ENCODE measurements at regions not wholly inside any gene's neighbourhood (a gene's known extent, or its start where the extent isn't known, plus 50 kb on each side); places are given as distances from the start of the nearest gene placed in this dataset.
"Not testable (repeated sequence)": the region's sequence is repeated elsewhere in the genome, so short reads cannot be mapped to it uniquely, and the experiment has no call there.

GRCh38 chr2:72021371-72021770 is 126.3 kb downstream of the CYP26B1 start:
- not testable (repeated sequence) for H3K9me3 ChIP-seq (ENCODE audit: insufficient read depth, low read depth, low read length); H3K14ac ChIP-seq (ENCODE audit: low read length); H3K4me1 ChIP-seq (ENCODE audit: control insufficient read depth in 1 of 2, insufficient read depth in 2 of 2, low read length in 2 of 2); H2BK120ac ChIP-seq (ENCODE audit: insufficient read depth, low read length, poor library complexity); H3K27me3 ChIP-seq (ENCODE audit: insufficient read depth, low read length); H4K8ac ChIP-seq (ENCODE audit: low read depth, low read length); H4K12ac ChIP-seq (ENCODE audit: low read depth, low read length); H3K18ac ChIP-seq (ENCODE audit: low read length); H2AK5ac ChIP-seq (ENCODE audit: low read length); H3K27ac ChIP-seq (ENCODE audit: low read depth, low read length); H3K4me2 ChIP-seq (ENCODE audit: low read length); H3K4ac ChIP-seq (ENCODE audit: low read depth, low read length); H3K79me1 ChIP-seq (ENCODE audit: low read length); H3K9ac ChIP-seq (ENCODE audit: low read length); H3K4me3 ChIP-seq (ENCODE audit: low read depth, low read length); DNase-seq; H2BK5ac ChIP-seq (ENCODE audit: low read depth, low read length, poor library complexity); H4K91ac ChIP-seq (ENCODE audit: low read depth, low read length); H2BK12ac ChIP-seq (ENCODE audit: low read length); H3K79me2 ChIP-seq (ENCODE audit: control insufficient read depth, insufficient read depth, low read length, poor library complexity); H2AFZ ChIP-seq (ENCODE audit: insufficient read depth, low read length, poor library complexity); H3K36me3 ChIP-seq (ENCODE audit: control insufficient read depth in 1 of 2, insufficient read depth in 2 of 2, low read length in 2 of 2); H3K23ac ChIP-seq (ENCODE audit: low read length)
- WGBS (ENCODE audit: extremely low coverage, insufficient coverage, insufficient read length): no CpG with 5 or more reads among the region's 16 CpGs

- no peak overlapping the region for H4K91ac ChIP-seq (ENCODE audit: low read depth, low read length)
- peaks cover 2% of the 10 kb centered on the region for H3K79me1 ChIP-seq (ENCODE audit: low read length)
- H3K27me3 ChIP-seq (ENCODE audit: insufficient read depth, low read length): no peaks in the 10 kb centered on the region
- no peak overlapping the region for H4K8ac ChIP-seq (ENCODE audit: low read depth, low read length)
- H3K4me2 ChIP-seq (ENCODE audit: low read length): no peak overlapping the region
- WGBS (ENCODE audit: extremely low coverage, insufficient coverage, insufficient read length): no CpG with 5 or more reads among the region's 1 CpG
- no peak overlapping the region for H2BK120ac ChIP-seq (ENCODE audit: insufficient read depth, low read length, poor library complexity)
- no peak overlapping the region for H3K4me3 ChIP-seq (ENCODE audit: low read depth, low read length)
- H2BK12ac ChIP-seq (ENCODE audit: low read length): no peak overlapping the region
- H3K23ac ChIP-seq (ENCODE audit: low read length): no peak overlapping the region
- DNase-seq: peak; percentile 25 to 62
- H3K14ac ChIP-seq (ENCODE audit: low read length): no peak overlapping the region
- H3K4me1 ChIP-seq (ENCODE audit: control insufficient read depth in 1 of 2, insufficient read depth in 2 of 2, low read length in 2 of 2): peaks cover 12 to 24% of the 10 kb centered on the region in 2 experiments
- H2BK5ac ChIP-seq (ENCODE audit: low read depth, low read length, poor library complexity): no peak overlapping the region
- H2AK5ac ChIP-seq (ENCODE audit: low read length): no peak overlapping the region
- H3K9ac ChIP-seq (ENCODE audit: low read length): no peak overlapping the region
- no peak overlapping the region for H3K27ac ChIP-seq (ENCODE audit: low read depth, low read length)
- H2AFZ ChIP-seq (ENCODE audit: insufficient read depth, low read length, poor library complexity): no peak overlapping the region
- no peak overlapping the region for H4K12ac ChIP-seq (ENCODE audit: low read depth, low read length)
- no peaks in the 10 kb centered on the region for H3K9me3 ChIP-seq (ENCODE audit: insufficient read depth, low read depth, low read length)
- no peak overlapping the region for H3K4ac ChIP-seq (ENCODE audit: low read depth, low read length)
- no peaks in the 10 kb centered on the region for H3K79me2 ChIP-seq (ENCODE audit: control insufficient read depth, insufficient read depth, low read length, poor library complexity)
- no peaks in the 10 kb centered on the region for H3K36me3 ChIP-seq (ENCODE audit: control insufficient read depth in 1 of 2, insufficient read depth in 2 of 2, low read length in 2 of 2)
- no peak overlapping the region for H3K18ac ChIP-seq (ENCODE audit: low read length)
These were observed 132.4 kb downstream of the CYP26B1 start for GRCh38 chr2:72015266-72015665.

DNA sequence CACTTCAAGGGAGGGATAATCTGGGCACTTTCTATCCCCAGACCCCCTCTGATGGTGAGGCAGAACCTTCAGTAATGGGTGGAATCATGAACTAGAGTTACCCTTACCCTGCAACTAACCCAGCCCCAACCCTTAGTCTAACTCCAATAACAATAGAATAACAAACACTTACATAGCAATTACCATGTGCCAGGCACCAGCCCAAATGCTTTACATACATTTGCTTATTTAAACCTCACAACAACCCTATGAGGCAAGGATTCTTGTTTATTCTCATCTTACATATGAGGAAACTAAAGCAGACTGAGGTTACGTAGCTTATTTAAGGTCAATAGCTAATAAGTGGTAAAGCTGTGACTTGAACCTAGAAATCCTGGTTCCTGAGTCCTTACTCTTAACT is 132.8 kb downstream of the CYP26B1 start:
- H2AK5ac ChIP-seq (ENCODE audit: low read length): no peak overlapping the region
- H4K12ac ChIP-seq (ENCODE audit: low read depth, low read length): no peak overlapping the region
- no peaks in the 10 kb centered on the region for H3K9me3 ChIP-seq (ENCODE audit: insufficient read depth, low read depth, low read length)
- no CpG with 5 or more reads among the region's 1 CpG for WGBS (ENCODE audit: extremely low coverage, insufficient coverage, insufficient read length)
- H3K9ac ChIP-seq (ENCODE audit: low read length): no peak overlapping the region
- no peak overlapping the region for H3K4ac ChIP-seq (ENCODE audit: low read depth, low read length)
- peaks cover 12 to 25% of the 10 kb centered on the region in 2 experiments for H3K4me1 ChIP-seq (ENCODE audit: control insufficient read depth in 1 of 2, insufficient read depth in 2 of 2, low read length in 2 of 2)
- DNase-seq: peak in 1 of 2 donors; percentile 18
- H4K8ac ChIP-seq (ENCODE audit: low read depth, low read length): no peak overlapping the region
- no peaks in the 10 kb centered on the region for H3K79me2 ChIP-seq (ENCODE audit: control insufficient read depth, insufficient read depth, low read length, poor library complexity)
- H2AFZ ChIP-seq (ENCODE audit: insufficient read depth, low read length, poor library complexity): no peak overlapping the region
- H2BK120ac ChIP-seq (ENCODE audit: insufficient read depth, low read length, poor library complexity): no peak overlapping the region
- no peak overlapping the region for H3K14ac ChIP-seq (ENCODE audit: low read length)
- no peaks in the 10 kb centered on the region for H3K36me3 ChIP-seq (ENCODE audit: control insufficient read depth in 1 of 2, insufficient read depth in 2 of 2, low read length in 2 of 2)
- H3K27ac ChIP-seq (ENCODE audit: low read depth, low read length): no peak overlapping the region
- no peak overlapping the region for H3K18ac ChIP-seq (ENCODE audit: low read length)
- no peak overlapping the region for H3K4me2 ChIP-seq (ENCODE audit: low read length)
- H2BK5ac ChIP-seq (ENCODE audit: low read depth, low read length, poor library complexity): no peak overlapping the region
- H4K91ac ChIP-seq (ENCODE audit: low read depth, low read length): no peak overlapping the region
- H3K23ac ChIP-seq (ENCODE audit: low read length): no peak overlapping the region
- no peak overlapping the region for H2BK12ac ChIP-seq (ENCODE audit: low read length)
- no peak overlapping the region for H3K4me3 ChIP-seq (ENCODE audit: low read depth, low read length)
- peaks cover 2% of the 10 kb centered on the region for H3K79me1 ChIP-seq (ENCODE audit: low read length)
- H3K27me3 ChIP-seq (ENCODE audit: insufficient read depth, low read length): no peaks in the 10 kb centered on the region

- H3K9me3 ChIP-seq (ENCODE audit: insufficient read depth, low read depth, low read length): no peaks in the 10 kb centered on the region
- no peak overlapping the region for H2AFZ ChIP-seq (ENCODE audit: insufficient read depth, low read length, poor library complexity)
- peak overlapping the region; percentile 50 for H3K27ac ChIP-seq (ENCODE audit: low read depth, low read length)
- H3K27me3 ChIP-seq (ENCODE audit: insufficient read depth, low read length): no peaks in the 10 kb centered on the region
- no peak overlapping the region for H3K18ac ChIP-seq (ENCODE audit: low read length)
- no peak overlapping the region for H3K4me3 ChIP-seq (ENCODE audit: low read depth, low read length)
- H3K79me2 ChIP-seq (ENCODE audit: control insufficient read depth, insufficient read depth, low read length, poor library complexity): no peaks in the 10 kb centered on the region
- H4K91ac ChIP-seq (ENCODE audit: low read depth, low read length): peak overlapping the region; percentile 8
- H4K8ac ChIP-seq (ENCODE audit: low read depth, low read length): no peak overlapping the region
- no peak overlapping the region for H2AK5ac ChIP-seq (ENCODE audit: low read length)
- no CpG with 5 or more reads among the region's 6 CpGs for WGBS (ENCODE audit: extremely low coverage, insufficient coverage, insufficient read length)
- H3K23ac ChIP-seq (ENCODE audit: low read length): no peak overlapping the region
- no peak overlapping the region for H2BK5ac ChIP-seq (ENCODE audit: low read depth, low read length, poor library complexity)
- peak in 1 of 2 donors; percentile 32 for DNase-seq
- H3K4ac ChIP-seq (ENCODE audit: low read depth, low read length): no peak overlapping the region
- no peak overlapping the region for H3K4me2 ChIP-seq (ENCODE audit: low read length)
- peaks cover 12 to 25% of the 10 kb centered on the region in 2 experiments for H3K4me1 ChIP-seq (ENCODE audit: control insufficient read depth in 1 of 2, insufficient read depth in 2 of 2, low read length in 2 of 2)
- H4K12ac ChIP-seq (ENCODE audit: low read depth, low read length): no peak overlapping the region
- H3K79me1 ChIP-seq (ENCODE audit: low read length): peaks cover 2% of the 10 kb centered on the region
- H3K36me3 ChIP-seq (ENCODE audit: control insufficient read depth in 1 of 2, insufficient read depth in 2 of 2, low read length in 2 of 2): no peaks in the 10 kb centered on the region
- no peak overlapping the region for H3K9ac ChIP-seq (ENCODE audit: low read length)
- H3K14ac ChIP-seq (ENCODE audit: low read length): peak overlapping the region; percentile 33
- H2BK120ac ChIP-seq (ENCODE audit: insufficient read depth, low read length, poor library complexity): peak overlapping the region; percentile 2
- H2BK12ac ChIP-seq (ENCODE audit: low read length): no peak overlapping the region
These were observed 133.9 kb downstream of the CYP26B1 start for GRCh38 chr2:72013726-72014125.
